GM18520 (cell line): ENCODE measurements at regions not wholly inside any gene's neighbourhood (a gene's known extent, or its start where the extent isn't known, plus 50 kb on each side); places are given as distances from the start of the nearest gene placed in this dataset.

Experiments
- ATAC-seq: cut with Tn5 transposase; IDR thresholded peaks from one replicate; pipeline ENCODE4 v1.9.1; 2021; ENCODE audit not compliant: unreplicated experiment

GRCh38 chr10:88125766-88126165, 262.3 kb downstream of the PTEN start:
- no peak for ATAC-seq

DNA sequence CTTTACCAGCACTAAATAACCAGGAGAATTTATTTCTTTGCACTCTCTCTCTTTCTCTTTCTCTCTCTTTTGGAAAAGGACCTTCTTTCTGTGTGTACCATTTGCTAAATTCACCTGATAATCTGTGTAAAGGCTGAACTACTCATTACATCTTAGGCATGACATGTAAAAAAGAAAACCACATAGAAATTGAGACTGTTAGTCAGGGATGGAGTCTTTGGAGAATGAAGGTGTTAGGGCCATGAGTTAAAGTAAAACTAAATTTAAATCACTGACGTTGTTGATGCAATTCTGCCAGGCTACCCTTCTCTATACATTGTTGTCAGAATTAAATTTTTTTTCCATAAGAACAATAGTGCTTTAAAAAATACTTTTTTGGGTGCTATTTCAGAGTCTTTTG, 263.3 kb downstream of the PTEN start:
- ATAC-seq: no peak

- no peak for ATAC-seq
Measured at GRCh38 chr10:88127269-88127668, 263.8 kb downstream of the PTEN start.

GRCh38 chr10:88127766-88128165, 264.3 kb downstream of the PTEN start:
- ATAC-seq: no peak

DNA sequence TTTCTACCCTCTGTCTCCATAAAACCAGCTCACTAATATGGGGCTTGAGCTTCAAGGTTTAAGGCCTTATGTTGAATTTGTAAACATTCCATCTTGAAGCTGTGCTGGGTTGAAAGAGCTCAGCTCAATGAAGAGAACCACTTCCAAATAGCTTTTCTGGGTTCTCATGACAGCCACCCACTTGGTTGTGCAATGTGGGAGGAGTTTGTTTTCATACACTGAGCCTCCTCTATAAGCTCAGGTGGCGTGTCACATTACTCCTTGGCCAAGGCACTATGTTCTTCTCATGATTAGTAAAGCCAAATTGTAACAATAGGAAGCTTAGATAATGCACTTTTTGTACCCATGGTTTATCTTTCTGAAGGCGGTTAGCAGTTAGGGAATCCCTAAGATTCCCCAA, 265.6 kb downstream of the PTEN start:
- ATAC-seq: no peak

DNA sequence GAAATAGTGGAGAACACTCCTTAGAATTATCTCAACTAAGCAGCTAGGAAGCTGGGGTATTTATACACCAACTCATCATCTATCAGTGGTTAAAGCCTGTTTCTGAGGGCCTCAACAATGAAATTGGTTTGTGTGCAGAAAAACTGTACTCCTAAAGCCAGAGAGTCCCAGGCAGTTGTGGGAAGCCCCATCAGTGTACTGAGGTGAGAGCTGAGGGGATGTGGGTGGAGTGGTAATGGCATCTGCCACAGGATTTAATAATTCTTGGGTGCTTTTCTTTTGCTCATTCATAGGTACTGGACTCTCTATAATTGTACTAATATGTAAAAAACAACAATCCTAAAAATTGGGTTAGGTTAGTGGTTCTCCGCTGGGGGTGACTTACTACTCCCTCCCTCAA, 267.5 kb downstream of the PTEN start:
- ATAC-seq: no peak

GRCh38 chr10:88131511-88132139, 268.2 kb downstream of the PTEN start:
- ATAC-seq: no peak

DNA sequence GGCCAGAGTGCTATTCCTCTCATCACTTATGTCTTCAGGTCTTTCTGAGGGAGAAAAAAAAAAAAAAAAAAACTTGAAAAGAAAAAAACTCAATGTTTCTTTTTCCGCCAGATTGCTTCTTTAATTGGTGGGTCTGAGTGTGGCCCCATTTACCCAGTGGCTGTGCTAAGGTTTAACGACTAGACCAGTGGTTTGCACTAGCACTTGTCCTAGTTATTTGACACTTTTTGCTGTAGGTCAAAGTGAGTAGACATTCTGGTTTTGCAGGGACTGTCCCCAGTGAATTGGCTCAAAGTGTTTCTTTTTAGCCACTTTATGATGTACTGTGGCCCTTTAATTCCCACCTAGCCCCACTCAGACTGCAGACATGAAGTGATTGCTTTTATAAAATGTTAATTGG, 273.3 kb downstream of the PTEN start:
- no peak for ATAC-seq

- ATAC-seq: peak; percentile 86
Measured at GRCh38 chr10:88138319-88138848, 275.0 kb downstream of the PTEN start.

DNA sequence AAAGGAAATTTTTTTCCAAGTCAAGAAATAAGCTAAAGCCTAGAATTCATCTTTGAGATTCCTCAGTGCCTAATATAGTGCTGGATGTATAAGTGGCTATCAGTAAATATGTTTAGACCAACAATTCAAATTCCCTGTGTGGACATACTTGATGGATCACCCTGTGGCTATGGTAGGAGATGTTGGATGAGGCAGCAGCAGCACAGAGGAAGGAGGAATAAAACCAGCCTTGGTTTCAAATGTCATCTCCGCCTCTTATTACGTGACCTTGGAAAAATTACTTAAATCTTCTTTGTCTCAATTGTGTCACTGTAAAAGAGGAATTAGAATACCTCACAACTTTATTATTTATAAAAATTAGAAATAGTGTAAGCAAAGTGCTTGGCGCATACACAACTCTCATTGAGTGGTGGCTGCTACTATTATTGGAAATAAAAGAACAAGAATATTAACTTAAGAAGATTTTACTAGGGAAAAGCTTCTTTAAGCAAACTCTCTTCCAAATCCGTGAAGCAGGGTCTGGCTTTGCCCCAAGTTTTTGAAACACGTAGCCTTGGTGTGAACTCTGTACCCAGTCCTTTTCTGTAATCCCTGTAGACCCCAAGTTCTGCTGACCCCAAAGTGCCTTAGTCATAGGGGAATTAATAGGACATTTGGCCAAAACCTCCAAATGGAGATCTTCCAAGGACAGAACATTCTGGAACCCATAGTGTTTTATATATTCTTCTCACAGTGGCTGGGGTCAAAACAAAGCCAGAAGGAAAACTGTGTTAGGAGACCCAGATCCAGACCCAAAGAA, 283.8 kb downstream of the PTEN start:
- ATAC-seq: no peak

DNA sequence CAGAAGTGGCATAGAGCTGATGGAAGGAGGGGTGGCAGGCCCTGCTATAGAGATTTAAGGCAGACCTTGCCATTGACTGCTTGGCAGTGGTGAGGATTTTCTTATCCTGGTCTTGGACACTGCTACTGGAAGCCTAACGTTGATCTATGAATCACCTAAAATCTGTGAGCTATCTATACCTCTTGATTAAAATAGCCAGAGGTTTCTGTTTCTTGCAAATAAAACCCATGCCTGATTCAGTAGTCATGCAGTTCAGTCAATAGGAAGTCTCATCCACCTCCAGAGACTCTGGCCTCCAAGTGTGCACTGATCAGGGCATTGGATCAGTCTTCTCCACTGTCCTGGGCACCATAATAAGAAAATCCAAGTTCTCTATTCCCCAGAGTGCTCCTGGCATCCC, 286.5 kb downstream of the PTEN start:
- ATAC-seq: no peak

DNA sequence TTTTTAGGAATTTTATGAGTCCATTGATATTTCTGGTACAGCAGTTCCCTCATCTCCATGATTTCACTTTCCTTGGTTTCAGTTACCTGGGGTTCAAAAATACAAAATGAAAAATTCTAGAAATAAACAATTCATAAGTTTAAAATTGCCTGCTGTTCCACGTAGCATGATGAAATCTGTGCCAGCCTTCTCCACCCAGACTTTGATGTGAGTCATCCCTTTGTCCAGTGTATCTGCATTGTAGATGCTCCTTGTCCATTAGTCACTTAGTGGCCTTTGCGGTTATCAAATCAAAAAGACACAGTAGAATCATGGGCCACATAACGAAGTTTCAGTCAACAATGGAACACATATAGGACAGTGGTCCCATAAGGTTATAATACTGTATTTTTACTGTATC, 286.9 kb downstream of the PTEN start:
- no peak for ATAC-seq

DNA sequence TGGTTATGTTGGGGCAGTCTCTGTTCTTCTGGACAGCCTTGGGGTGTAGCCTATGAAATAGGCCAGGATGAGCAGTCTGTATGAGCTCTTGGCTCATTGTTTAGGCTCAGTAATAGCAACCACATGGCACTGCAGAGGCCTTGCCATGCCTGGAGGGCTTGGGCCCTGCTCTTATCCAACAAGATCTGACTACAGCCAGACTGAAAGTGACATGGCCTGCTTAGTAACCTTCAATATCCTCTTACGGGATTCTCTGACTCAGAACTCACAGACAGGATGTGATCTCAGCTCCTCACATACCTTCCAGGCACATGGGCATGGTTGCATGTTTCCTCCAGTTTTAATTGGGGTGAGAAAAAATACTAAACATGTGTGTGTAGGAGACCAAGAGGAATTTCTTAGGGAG, 289.3 kb downstream of the PTEN start:
- ATAC-seq: peak; percentile 67

GRCh38 chr10:88154596-88155250, 291.3 kb downstream of the PTEN start:
- no peak for ATAC-seq

DNA sequence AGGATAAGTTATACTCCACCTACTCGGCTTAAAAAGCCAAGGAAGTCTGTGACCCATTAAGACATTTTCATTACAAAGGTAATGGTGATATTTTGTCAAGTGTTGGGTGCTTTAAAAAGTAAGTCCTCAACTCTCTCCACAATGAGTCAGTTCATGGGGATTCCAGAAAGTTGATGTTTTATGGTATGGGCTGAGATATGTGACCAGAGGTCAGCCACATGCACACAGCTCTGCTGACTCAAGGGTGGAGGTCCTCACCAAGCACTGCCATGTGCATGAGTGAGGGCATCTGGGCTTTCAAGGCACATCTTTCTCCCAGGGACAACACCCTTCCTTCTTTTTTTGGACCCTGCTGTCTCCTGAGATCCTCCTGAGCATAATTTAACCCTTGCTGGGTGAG, 292.9 kb downstream of the PTEN start:
- ATAC-seq: no peak

- no peak for ATAC-seq
Measured at GRCh38 chr10:88157981-88158465, 294.6 kb downstream of the PTEN start.

DNA sequence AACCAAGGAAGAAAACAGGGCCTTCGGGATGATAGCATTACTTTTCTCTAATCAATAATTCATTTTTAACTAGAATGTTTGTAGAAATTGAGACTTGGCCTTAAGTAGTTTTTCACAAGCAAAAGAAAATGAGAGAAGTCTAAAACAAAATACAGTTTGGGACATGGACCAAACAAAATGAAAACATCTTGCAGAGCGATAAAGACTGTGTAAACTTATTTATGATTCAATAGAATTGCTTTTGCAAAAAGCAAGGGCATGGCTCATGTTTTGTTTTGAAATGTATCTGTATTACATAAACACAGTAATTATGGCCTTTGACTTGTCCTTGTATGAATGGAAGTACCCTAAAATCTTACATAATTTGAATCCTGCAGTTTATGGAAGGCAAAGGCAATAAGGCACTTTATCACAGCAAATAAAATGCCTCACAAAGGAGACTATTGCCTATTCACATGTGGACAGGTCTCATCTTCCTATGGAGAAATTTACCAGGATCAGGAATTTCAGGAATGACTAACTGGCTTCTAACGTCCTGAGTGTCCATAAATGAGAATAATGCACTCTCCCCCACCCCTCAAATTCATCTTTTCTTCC, 295.2 kb downstream of the PTEN start:
- no peak for ATAC-seq

GRCh38 chr10:88159127-88159829, 295.9 kb downstream of the PTEN start:
- ATAC-seq: no peak

GRCh38 chr10:88161070-88161469, 297.6 kb downstream of the PTEN start:
- no peak for ATAC-seq

DNA sequence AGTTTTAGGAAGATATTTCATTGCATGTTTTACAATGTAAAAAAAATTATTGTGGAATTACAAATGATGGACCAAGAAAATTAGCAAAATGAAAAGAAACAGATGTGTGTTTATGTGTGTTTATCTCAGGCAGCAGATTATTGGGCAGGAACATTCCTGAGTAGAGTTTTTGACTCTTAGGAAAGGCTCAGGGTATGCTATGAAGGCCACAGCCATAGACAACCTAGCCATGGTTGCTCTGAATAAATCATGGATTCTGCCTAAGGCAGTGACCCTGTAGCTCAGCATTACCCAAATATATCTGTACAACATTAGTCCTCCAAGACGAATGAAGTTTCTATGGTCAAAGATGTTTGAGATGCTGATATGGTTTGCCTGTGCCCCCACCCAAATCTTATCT, 298.3 kb downstream of the PTEN start:
- ATAC-seq: no peak

GRCh38 chr10:88162852-88163251, 299.4 kb downstream of the PTEN start:
- no peak for ATAC-seq
